LNCaP clone FGC (cell line): ENCODE measurements at regions not wholly inside any gene's neighbourhood (a gene's known extent, or its start where the extent isn't known, plus 50 kb on each side); places are given as distances from the start of the nearest gene placed in this dataset.

Experiments
- DNase-seq: peaks from one replicate; pipeline ENCODE4 v3.0.0-alpha.2; 2011; ENCODE audit warnings: low read depth
- H3K4me3 ChIP-seq: 2 replicates; pipeline ENCODE4 v1.5.1; 2011; ENCODE audit warnings: mild to moderate bottlenecking, low read depth, low read length, control low read depth
- CTCF ChIP-seq: IDR thresholded peaks from 2 replicates; pipeline ENCODE4 v1.5.1; 2012; ENCODE audit warnings: mild to moderate bottlenecking; ENCODE audit not compliant: control insufficient read depth, insufficient read depth; ENCODE audit errors: extremely low read depth

- DNase-seq = peak; percentile 93
- no peak overlapping the region for H3K4me3 ChIP-seq
- no peak for TF ChIP-seq CTCF
These were observed 472.6 kb downstream of the ENC1 start for GRCh38 chr5:74167930-74168315.

GRCh38 chr5:74167206-74167929, 473.2 kb downstream of the ENC1 start:
- no peak for TF ChIP-seq CTCF
- H3K4me3 ChIP-seq = no peak overlapping the region
- peak; percentile 82 for DNase-seq

GRCh38 chr5:74166064-74166463, 474.5 kb downstream of the ENC1 start:
- no peak overlapping the region for H3K4me3 ChIP-seq
- no peak for DNase-seq
- TF ChIP-seq CTCF = no peak

GRCh38 chr5:74164725-74165235, 475.7 kb downstream of the ENC1 start:
- DNase-seq = no peak
- no peak for TF ChIP-seq CTCF
- H3K4me3 ChIP-seq = no peak overlapping the region

GRCh38 chr5:74162524-74162923, 478.0 kb downstream of the ENC1 start:
- H3K4me3 ChIP-seq = no peak overlapping the region
- no peak for DNase-seq
- no peak for TF ChIP-seq CTCF

DNA sequence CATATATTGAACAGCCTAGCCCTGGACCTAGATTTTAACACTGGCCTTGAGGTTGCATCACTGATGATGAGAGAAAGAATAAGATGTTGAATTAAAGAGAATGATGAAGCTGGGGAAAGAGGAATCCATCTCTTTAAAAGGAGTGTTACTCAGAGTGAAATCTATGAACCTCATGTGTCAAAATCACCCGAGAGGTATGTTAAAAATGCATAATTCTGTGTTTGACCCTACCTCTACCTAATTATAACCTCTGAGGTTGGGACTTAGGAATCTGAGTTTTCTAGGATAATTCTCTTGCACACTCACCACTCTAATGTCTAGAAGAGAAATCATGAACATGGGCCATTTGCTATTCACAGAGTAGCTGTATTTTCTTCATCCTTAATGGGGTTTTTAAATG, 479.4 kb downstream of the ENC1 start:
- no peak overlapping the region for H3K4me3 ChIP-seq
- no peak for DNase-seq
- TF ChIP-seq CTCF = no peak

- DNase-seq = peak; percentile 83
- TF ChIP-seq CTCF = no peak
- H3K4me3 ChIP-seq = no peak overlapping the region
These were observed 483.7 kb downstream of the ENC1 start for GRCh38 chr5:74156728-74157383.
